CD4-positive, alpha-beta memory T cell (primary cell): ENCODE measurements at regions not wholly inside any gene's neighbourhood (a gene's known extent, or its start where the extent isn't known, plus 50 kb on each side); places are given as distances from the start of the nearest gene placed in this dataset.

Experiments
- CTCF ChIA-PET: fragments of 350-600 bp; sonication (Branson Sonifier 250); formaldehyde crosslinking; loops from one replicate; lab custom pipeline; 2021; ENCODE audit warnings: inconsistent platforms; ENCODE audit not compliant: partially characterized antibody; lab: Charles Lee
- POLR2A ChIA-PET: fragments of 350-600 bp; sonication (Branson Sonifier 250); formaldehyde crosslinking; loops from one replicate; lab custom pipeline; 2021; ENCODE audit not compliant: partially characterized antibody; lab: Charles Lee
- DNase-seq, 5 donors: peaks; one replicate each; pipeline versions ENCODE4 v3.0.0 to v3.0.0-alpha.2; 2020 to 2022; ENCODE audit warnings: mixed read lengths in 1 of 5
- H3K27ac ChIP-seq: one replicate; pipeline ENCODE4 v1.7.0; 2013; ENCODE audit warnings: low read depth, low read length
- H3K27me3 ChIP-seq: 2 replicates; pipeline ENCODE4 v1.7.0; 2013; ENCODE audit warnings: mild to moderate bottlenecking, low read length, moderate library complexity; ENCODE audit not compliant: insufficient read depth
- H3K36me3 ChIP-seq: 2 replicates; pipeline ENCODE4 v1.7.0; 2013; ENCODE audit warnings: mild to moderate bottlenecking, low read length, moderate library complexity; ENCODE audit not compliant: insufficient read depth
- H3K4me1 ChIP-seq: 2 replicates; pipeline ENCODE4 v1.7.0; 2013; ENCODE audit warnings: mild to moderate bottlenecking, low read length, moderate library complexity; ENCODE audit not compliant: insufficient read depth
- H3K4me3 ChIP-seq, 2 donors: one replicate each; pipeline ENCODE4 v1.7.0; 2013; ENCODE audit warnings: low read length in 2 of 2, mild to moderate bottlenecking in 1 of 2
- H3K9me3 ChIP-seq, 2 donors: one replicate each; pipeline ENCODE4 v1.7.0; 2013; ENCODE audit warnings: low read length in 2 of 2, control low read depth in 1 of 2; ENCODE audit not compliant: control insufficient read depth in 1 of 2
- H3K27ac Mint-ChIP-seq, 7 donors: one replicate each; pipeline ENCODE4 v1.8.0; 2020 to 2021; ENCODE audit warnings: mixed read lengths in 7 of 7, mild to moderate bottlenecking in 6 of 7, inconsistent platforms in 3 of 7, moderate library complexity in 3 of 7
- H3K27me3 Mint-ChIP-seq, 2 donors: one replicate each; pipeline ENCODE4 v1.8.0; 2020 to 2021; ENCODE audit warnings: mixed read lengths in 2 of 2
- H3K36me3 Mint-ChIP-seq, 2 donors: one replicate each; pipeline ENCODE4 v1.8.0; 2020 to 2021; ENCODE audit warnings: mixed read lengths in 2 of 2, inconsistent platforms in 1 of 2, mild to moderate bottlenecking in 1 of 2
- H3K4me1 Mint-ChIP-seq, 4 donors: one replicate each; pipeline ENCODE4 v1.8.0; 2020 to 2021; ENCODE audit warnings: mixed read lengths in 4 of 4, mild to moderate bottlenecking in 1 of 4
- H3K4me3 Mint-ChIP-seq, 8 donors: one replicate each; pipeline ENCODE4 v1.8.0; 2020 to 2021; ENCODE audit warnings: mixed read lengths in 8 of 8, mild to moderate bottlenecking in 7 of 8, moderate library complexity in 6 of 8, inconsistent platforms in 3 of 8
- H3K9me3 Mint-ChIP-seq, 8 donors: one replicate each; pipeline ENCODE4 v1.8.0; 2020 to 2021; ENCODE audit warnings: mixed read lengths in 8 of 8, mild to moderate bottlenecking in 5 of 8, inconsistent platforms in 3 of 8, moderate library complexity in 1 of 8
- intact Hi-C: fragments of 100-400 bp; cut with micrococcal nuclease; formaldehyde crosslinking; loops from one replicate; pipeline ENCODE4 v1.15.1; 2023

DNA sequence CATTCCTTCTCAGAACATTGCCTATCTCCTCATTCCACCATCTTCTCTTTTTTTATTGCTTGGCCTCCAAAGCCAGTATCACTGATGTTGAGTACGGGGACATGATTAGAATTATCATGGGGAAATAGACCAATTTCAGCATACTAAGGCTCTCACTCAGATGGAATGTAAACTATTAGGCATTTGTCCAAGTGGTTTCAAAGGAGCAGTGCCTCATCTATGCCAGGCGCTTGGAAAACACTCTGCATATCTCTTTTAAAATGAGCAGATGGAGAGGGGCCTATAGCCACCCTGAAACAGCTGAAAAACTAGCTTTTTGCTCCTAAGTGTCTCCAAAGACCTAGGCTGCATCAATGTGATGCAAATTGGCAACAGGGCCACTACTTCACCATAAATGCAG, 150.8 kb upstream of the DIPK2B start:
- Histone ChIP-seq H3K4me1 (no peaks in the 10 kb centered on the region), H3K27me3 (no peaks in the 10 kb centered on the region), H3K27ac (no peak overlapping the region), H3K9me3 (no peaks in the 10 kb centered on the region), H3K4me3 (no peak overlapping the region), H3K36me3 (no peaks in the 10 kb centered on the region)
- ChIA-PET POLR2A (no interaction called here), CTCF (no interaction called here)
- H3K36me3 Mint-ChIP-seq, result no peaks in the 10 kb centered on the region
- H3K4me1 Mint-ChIP-seq, result no peaks in the 10 kb centered on the region
- intact Hi-C loops, result no loop called here
- no peak overlapping the region for H3K4me3 Mint-ChIP-seq
- no peaks in the 10 kb centered on the region for H3K27me3 Mint-ChIP-seq
- no peak for DNase-seq
- H3K9me3 Mint-ChIP-seq, result peaks cover 0 to 15% (median 4%) of the 10 kb centered on the region in 8 donors
- H3K27ac Mint-ChIP-seq, result no peak overlapping the region

DNA sequence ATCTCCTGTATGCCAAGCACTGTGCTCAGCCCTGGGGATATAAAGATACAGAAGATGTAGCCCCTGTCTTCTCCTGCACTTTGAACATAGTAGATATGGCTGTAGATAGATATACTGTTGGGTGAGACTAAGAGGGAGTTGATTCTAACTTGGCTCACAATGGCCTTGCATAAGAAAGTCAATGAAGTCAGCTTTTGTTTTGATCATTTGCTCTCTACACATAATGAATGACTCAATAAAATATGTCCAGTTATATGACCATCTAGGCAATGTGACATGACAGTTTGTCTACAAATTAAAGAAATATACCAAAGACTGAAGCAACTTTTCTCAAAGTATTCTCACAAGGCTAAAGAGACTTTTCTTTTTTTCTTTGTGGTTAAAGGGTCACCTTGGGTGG, 147.6 kb upstream of the DIPK2B start:
- intact Hi-C loops, result no loop called here
- DNase-seq, result no peak
- Mint-ChIP-seq H3K27me3 (peaks cover 0 to 1% of the 10 kb centered on the region in 2 donors), H3K4me1 (no peaks in the 10 kb centered on the region), H3K36me3 (no peaks in the 10 kb centered on the region), H3K4me3 (no peak overlapping the region), H3K9me3 (peaks cover 0 to 11% (median 4%) of the 10 kb centered on the region in 8 donors), H3K27ac (no peak overlapping the region)
- no peaks in the 10 kb centered on the region for H3K9me3 ChIP-seq
- no peak overlapping the region for H3K27ac ChIP-seq
- no peak overlapping the region for H3K4me3 ChIP-seq
- CTCF ChIA-PET, result no interaction called here
- H3K27me3 ChIP-seq, result no peaks in the 10 kb centered on the region
- POLR2A ChIA-PET, result no interaction called here
- no peaks in the 10 kb centered on the region for H3K36me3 ChIP-seq
- no peaks in the 10 kb centered on the region for H3K4me1 ChIP-seq

DNA sequence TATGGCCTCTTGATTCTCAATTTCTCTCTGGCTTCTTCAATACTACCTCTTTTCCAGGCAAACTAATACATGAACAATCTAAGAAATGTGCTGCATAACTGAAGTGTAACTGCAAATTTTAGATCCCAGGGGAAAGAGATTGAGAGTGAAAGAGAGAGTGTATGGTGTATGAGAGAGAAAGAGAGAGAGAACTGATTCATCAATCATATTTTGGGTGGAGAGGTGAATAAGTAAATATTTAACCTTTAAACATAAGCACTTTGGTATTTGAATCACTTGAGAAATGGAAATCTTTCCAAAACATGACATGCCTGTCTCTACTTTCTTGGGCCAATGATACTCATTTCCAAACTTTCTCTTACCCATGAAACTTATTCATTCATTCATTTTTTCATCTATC, 147.2 kb upstream of the DIPK2B start:
- Histone ChIP-seq H3K36me3 (no peaks in the 10 kb centered on the region), H3K4me1 (no peaks in the 10 kb centered on the region), H3K9me3 (no peaks in the 10 kb centered on the region), H3K27ac (no peak overlapping the region), H3K4me3 (no peak overlapping the region), H3K27me3 (no peaks in the 10 kb centered on the region)
- H3K9me3 Mint-ChIP-seq, result peaks cover 0 to 11% (median 4%) of the 10 kb centered on the region in 8 donors
- peaks cover 0 to 1% of the 10 kb centered on the region in 2 donors for H3K27me3 Mint-ChIP-seq
- no peak overlapping the region for H3K4me3 Mint-ChIP-seq
- DNase-seq, result no peak
- POLR2A ChIA-PET, result no interaction called here
- H3K4me1 Mint-ChIP-seq, result no peaks in the 10 kb centered on the region
- intact Hi-C loops, result no loop called here
- no peak overlapping the region for H3K27ac Mint-ChIP-seq
- no peaks in the 10 kb centered on the region for H3K36me3 Mint-ChIP-seq
- CTCF ChIA-PET, result no interaction called here

DNA sequence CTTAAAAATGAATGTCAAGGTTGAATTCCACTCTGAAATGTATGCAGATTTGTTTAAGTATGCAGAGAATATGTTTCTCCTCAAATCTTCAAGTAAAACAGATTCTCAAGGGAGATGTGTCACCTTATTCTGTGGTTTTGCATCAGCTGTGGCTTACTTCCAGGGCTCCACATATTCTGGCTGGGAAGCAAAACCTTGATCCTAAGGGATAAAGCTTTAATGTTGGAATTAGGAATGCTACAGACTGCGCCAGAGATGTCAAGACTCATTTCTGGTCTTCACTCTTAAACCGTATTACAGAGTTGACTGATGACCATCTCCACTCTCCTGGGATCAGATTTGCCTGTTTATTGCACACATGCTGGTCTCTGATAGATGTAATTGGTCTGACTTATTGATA, 143.9 kb upstream of the DIPK2B start:
- Histone ChIP-seq H3K27ac (no peak overlapping the region), H3K36me3 (no peaks in the 10 kb centered on the region), H3K9me3 (no peaks in the 10 kb centered on the region), H3K4me3 (no peak overlapping the region), H3K27me3 (no peaks in the 10 kb centered on the region), H3K4me1 (no peaks in the 10 kb centered on the region)
- Mint-ChIP-seq H3K27ac (no peak overlapping the region), H3K4me1 (no peaks in the 10 kb centered on the region), H3K27me3 (peaks cover 0 to 1% of the 10 kb centered on the region in 2 donors), H3K9me3 (no peaks in the 10 kb centered on the region), H3K4me3 (no peak overlapping the region), H3K36me3 (no peaks in the 10 kb centered on the region)
- DNase-seq, result no peak
- ChIA-PET CTCF (no interaction called here), POLR2A (no interaction called here)
- intact Hi-C loops, result no loop called here

DNA sequence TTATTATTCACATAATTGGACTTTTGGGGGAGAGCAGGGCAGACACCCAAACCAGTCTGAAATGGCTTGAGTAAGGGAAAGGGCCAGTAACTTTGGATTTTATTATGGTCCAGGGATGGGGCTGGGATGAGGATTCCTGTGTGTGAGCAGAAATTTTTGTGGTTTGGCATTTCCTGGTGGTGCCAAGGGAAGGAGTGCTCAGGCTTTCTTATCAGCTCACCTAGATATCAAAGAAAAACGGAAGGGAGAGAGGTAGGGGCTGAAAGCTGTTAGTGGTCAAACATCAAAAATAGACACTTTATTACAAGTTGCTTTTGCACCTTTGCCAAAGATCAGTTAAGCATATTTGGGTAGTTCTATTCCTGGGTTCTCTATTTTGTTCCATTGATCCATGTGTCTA, 128.5 kb upstream of the DIPK2B start:
- Histone ChIP-seq H3K9me3 (no peaks in the 10 kb centered on the region), H3K4me3 (no peak overlapping the region), H3K36me3 (no peaks in the 10 kb centered on the region), H3K4me1 (no peaks in the 10 kb centered on the region), H3K27ac (no peak overlapping the region), H3K27me3 (no peaks in the 10 kb centered on the region)
- no peaks in the 10 kb centered on the region for H3K4me1 Mint-ChIP-seq
- H3K4me3 Mint-ChIP-seq, result no peak overlapping the region
- POLR2A ChIA-PET, result no interaction called here
- no peaks in the 10 kb centered on the region for H3K36me3 Mint-ChIP-seq
- DNase-seq, result no peak
- CTCF ChIA-PET, result no interaction called here
- no peaks in the 10 kb centered on the region for H3K9me3 Mint-ChIP-seq
- intact Hi-C loops, result no loop called here
- H3K27ac Mint-ChIP-seq, result no peak overlapping the region
- H3K27me3 Mint-ChIP-seq, result no peaks in the 10 kb centered on the region

DNA sequence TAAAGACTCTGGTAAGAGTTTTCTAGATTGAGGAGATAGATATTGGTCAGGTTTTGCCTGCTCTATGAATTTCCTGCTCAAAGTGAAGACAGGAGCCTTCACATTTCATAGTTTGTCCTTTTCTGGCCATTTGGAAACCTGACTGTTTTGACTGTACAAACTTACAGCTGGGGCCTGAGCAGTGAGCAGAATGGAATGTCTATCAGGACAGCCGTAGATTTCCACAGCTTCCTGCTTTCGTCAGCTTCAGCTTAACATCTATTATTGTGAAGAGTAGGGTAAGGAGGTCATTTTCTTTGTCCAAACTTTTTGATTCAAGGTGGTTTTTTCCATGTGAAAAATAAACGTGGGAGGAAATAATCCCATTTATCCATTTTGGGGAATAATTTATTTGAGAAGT, 124.3 kb upstream of the DIPK2B start:
- Histone ChIP-seq H3K9me3 (no peaks in the 10 kb centered on the region), H3K4me3 (no peak overlapping the region), H3K27ac (no peak overlapping the region), H3K27me3 (no peaks in the 10 kb centered on the region), H3K36me3 (no peaks in the 10 kb centered on the region), H3K4me1 (no peaks in the 10 kb centered on the region)
- no peaks in the 10 kb centered on the region for H3K4me1 Mint-ChIP-seq
- no peaks in the 10 kb centered on the region for H3K9me3 Mint-ChIP-seq
- no peaks in the 10 kb centered on the region for H3K36me3 Mint-ChIP-seq
- no peak overlapping the region for H3K27ac Mint-ChIP-seq
- no peak overlapping the region for H3K4me3 Mint-ChIP-seq
- intact Hi-C loops, result no loop called here
- H3K27me3 Mint-ChIP-seq, result peaks cover 0 to 3% of the 10 kb centered on the region in 2 donors
- CTCF ChIA-PET, result no interaction called here
- POLR2A ChIA-PET, result no interaction called here
- DNase-seq, result no peak

DNA sequence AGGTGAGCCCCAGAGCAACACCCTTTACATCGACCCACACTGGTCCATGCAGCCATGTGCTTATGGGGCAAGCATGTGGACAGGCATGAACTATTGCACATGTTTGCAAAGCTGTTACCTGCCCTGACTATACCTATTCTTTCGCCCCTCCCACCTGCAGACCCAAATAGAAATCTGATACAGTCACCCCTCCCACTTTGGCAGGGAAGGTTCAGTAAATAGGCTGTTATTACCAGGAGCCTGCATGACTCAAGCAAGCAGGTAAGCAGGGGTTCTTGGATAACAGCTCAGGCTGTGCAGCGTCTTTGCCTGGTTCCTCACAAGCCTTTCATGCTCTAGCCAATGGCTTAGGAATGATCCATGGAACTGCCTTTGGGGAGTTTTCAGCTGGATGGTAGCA, 122.7 kb upstream of the DIPK2B start:
- Mint-ChIP-seq H3K27ac (no peak overlapping the region), H3K9me3 (no peaks in the 10 kb centered on the region), H3K4me3 (no peak overlapping the region), H3K27me3 (peaks cover 0 to 3% of the 10 kb centered on the region in 2 donors), H3K4me1 (no peaks in the 10 kb centered on the region), H3K36me3 (no peaks in the 10 kb centered on the region)
- DNase-seq, result no peak
- CTCF ChIA-PET, result no interaction called here
- no peaks in the 10 kb centered on the region for H3K4me1 ChIP-seq
- no peaks in the 10 kb centered on the region for H3K36me3 ChIP-seq
- no peak overlapping the region for H3K4me3 ChIP-seq
- no peak overlapping the region for H3K27ac ChIP-seq
- intact Hi-C loops, result no loop called here
- no peaks in the 10 kb centered on the region for H3K9me3 ChIP-seq
- POLR2A ChIA-PET, result no interaction called here
- H3K27me3 ChIP-seq, result no peaks in the 10 kb centered on the region

DNA sequence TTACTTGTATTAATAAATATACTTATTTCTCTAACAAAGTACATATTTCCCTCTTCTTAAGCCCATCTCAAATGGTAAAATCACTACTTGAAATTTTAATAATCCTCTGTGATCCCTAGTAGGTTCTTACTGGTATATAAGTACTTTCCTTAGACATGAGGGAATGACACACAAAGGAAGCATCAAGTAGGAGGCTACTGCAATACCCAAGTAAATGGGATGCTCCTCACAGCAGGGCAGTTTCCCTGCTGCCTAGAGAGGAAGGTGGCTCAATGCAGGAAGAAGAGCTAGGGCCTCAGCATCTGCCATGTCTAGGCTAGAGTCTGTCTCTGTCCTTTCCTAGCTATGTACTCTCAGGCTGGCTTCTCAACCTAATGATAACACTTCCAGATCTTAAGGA, 122.1 kb upstream of the DIPK2B start:
- Histone ChIP-seq H3K27ac (no peak overlapping the region), H3K4me3 (no peak overlapping the region), H3K36me3 (no peaks in the 10 kb centered on the region), H3K27me3 (no peaks in the 10 kb centered on the region), H3K9me3 (no peaks in the 10 kb centered on the region), H3K4me1 (no peaks in the 10 kb centered on the region)
- CTCF ChIA-PET, result no interaction called here
- Mint-ChIP-seq H3K36me3 (no peaks in the 10 kb centered on the region), H3K4me1 (no peaks in the 10 kb centered on the region), H3K9me3 (no peaks in the 10 kb centered on the region), H3K4me3 (no peak overlapping the region), H3K27ac (no peak overlapping the region), H3K27me3 (peaks cover 0 to 3% of the 10 kb centered on the region in 2 donors)
- POLR2A ChIA-PET, result no interaction called here
- intact Hi-C loops, result no loop called here
- DNase-seq, result no peak
